ENCODE measurements at regions not wholly inside any gene's neighbourhood (a gene's known extent, or its start where the extent isn't known, plus 50 kb on each side); places are given as distances from the start of the nearest gene placed in this dataset.

DNA sequence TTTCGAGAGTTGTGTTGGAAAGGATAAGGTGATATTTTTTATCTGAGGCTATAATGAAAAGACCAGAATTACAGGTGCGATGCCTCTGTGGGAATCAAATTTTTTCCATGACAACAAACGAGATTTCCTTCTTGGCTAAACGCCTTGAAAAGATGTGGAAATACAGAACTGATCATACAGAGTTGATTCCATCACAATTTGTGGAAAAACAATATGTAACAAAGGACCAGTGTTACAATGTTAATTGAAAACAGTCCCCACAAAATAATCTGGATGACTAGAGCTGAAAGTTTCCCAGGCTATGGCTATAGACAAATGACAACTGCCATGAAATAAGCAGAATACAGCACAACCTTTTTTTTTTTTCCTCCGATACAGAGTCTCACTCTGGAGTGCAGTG lies 628.9 kb downstream of the DIAPH3 start:
- TF ChIP-seq, protein P1, sequence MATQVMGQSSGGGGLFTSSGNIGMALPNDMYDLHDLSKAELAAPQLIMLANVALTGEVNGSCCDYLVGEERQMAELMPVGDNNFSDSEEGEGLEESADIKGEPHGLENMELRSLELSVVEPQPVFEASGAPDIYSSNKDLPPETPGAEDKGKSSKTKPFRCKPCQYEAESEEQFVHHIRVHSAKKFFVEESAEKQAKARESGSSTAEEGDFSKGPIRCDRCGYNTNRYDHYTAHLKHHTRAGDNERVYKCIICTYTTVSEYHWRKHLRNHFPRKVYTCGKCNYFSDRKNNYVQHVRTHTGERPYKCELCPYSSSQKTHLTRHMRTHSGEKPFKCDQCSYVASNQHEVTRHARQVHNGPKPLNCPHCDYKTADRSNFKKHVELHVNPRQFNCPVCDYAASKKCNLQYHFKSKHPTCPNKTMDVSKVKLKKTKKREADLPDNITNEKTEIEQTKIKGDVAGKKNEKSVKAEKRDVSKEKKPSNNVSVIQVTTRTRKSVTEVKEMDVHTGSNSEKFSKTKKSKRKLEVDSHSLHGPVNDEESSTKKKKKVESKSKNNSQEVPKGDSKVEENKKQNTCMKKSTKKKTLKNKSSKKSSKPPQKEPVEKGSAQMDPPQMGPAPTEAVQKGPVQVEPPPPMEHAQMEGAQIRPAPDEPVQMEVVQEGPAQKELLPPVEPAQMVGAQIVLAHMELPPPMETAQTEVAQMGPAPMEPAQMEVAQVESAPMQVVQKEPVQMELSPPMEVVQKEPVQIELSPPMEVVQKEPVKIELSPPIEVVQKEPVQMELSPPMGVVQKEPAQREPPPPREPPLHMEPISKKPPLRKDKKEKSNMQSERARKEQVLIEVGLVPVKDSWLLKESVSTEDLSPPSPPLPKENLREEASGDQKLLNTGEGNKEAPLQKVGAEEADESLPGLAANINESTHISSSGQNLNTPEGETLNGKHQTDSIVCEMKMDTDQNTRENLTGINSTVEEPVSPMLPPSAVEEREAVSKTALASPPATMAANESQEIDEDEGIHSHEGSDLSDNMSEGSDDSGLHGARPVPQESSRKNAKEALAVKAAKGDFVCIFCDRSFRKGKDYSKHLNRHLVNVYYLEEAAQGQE (IDR thresholded peaks at IDR 0.05; ENCODE audit: borderline replicate concordance), result no peak
- TF ChIP-seq EZH2 (IDR thresholded peaks at IDR 0.05; ENCODE audit: borderline replicate concordance, insufficient read depth, low read length, poor library complexity, severe bottlenecking) (no peak), POLR2AphosphoS5 (IDR thresholded peaks at IDR 0.05) (no peak), SMC3 (conservative IDR thresholded peaks at IDR 0.05; ENCODE audit: poor library complexity) (no peak), TAF1 (IDR thresholded peaks at IDR 0.05; ENCODE audit: low read depth) (no peak), EP300 (conservative IDR thresholded peaks at IDR 0.05; ENCODE audit: poor library complexity, severe bottlenecking) (no peak), RAD21 (conservative IDR thresholded peaks at IDR 0.05) (no peak), MXI1 (conservative IDR thresholded peaks at IDR 0.05; ENCODE audit: poor library complexity, severe bottlenecking) (no peak)
- TF ChIP-seq, protein P2, sequence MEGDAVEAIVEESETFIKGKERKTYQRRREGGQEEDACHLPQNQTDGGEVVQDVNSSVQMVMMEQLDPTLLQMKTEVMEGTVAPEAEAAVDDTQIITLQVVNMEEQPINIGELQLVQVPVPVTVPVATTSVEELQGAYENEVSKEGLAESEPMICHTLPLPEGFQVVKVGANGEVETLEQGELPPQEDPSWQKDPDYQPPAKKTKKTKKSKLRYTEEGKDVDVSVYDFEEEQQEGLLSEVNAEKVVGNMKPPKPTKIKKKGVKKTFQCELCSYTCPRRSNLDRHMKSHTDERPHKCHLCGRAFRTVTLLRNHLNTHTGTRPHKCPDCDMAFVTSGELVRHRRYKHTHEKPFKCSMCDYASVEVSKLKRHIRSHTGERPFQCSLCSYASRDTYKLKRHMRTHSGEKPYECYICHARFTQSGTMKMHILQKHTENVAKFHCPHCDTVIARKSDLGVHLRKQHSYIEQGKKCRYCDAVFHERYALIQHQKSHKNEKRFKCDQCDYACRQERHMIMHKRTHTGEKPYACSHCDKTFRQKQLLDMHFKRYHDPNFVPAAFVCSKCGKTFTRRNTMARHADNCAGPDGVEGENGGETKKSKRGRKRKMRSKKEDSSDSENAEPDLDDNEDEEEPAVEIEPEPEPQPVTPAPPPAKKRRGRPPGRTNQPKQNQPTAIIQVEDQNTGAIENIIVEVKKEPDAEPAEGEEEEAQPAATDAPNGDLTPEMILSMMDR (IDR thresholded peaks at IDR 0.05; ENCODE audit: poor library complexity, severe bottlenecking), result no peak
- no peaks in the 10 kb centered on the region for H3K9me2 ChIP-seq (ENCODE audit: insufficient read depth, low read length)

DNA sequence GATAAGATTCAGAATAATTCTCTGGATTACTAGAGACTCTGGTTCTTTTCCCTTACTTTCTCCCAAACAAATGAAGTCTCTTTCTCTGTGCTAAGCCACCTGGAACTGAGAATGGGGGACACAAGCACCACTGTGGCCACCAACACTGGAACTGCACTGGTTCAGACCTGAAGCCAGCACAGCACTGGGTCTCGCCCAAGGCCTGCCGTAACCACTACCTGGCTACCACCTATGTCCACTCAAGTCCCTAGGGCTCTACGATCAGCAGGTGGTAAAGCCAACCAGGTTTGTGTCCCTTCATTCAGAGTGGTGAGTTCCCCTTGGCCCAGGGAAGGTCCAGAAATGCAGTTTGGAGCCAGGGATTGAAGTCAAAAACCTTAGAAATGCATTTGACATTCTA lies 626.2 kb downstream of the DIAPH3 start:
- Histone ChIP-seq H3K27ac (ENCODE audit: low read length) (no peak overlapping the region), H3K36me3 (ENCODE audit: insufficient read depth, low read length) (no peaks in the 10 kb centered on the region), H3K4me2 (ENCODE audit: low read length) (no peak overlapping the region), H3K9me3 (ENCODE audit: low read length) (no peaks in the 10 kb centered on the region), H3K9ac (ENCODE audit: low read length) (no peak overlapping the region), H3K4me3 (ENCODE audit: low read length) (no peak overlapping the region), H4K20me1 (ENCODE audit: insufficient read depth) (no peaks in the 10 kb centered on the region), H3K9me2 (ENCODE audit: insufficient read depth, low read length) (no peaks in the 10 kb centered on the region), H2AFZ (ENCODE audit: low read depth, low read length) (no peak overlapping the region), H3F3A (ENCODE audit: insufficient read depth, low read length, poor library complexity, severe bottlenecking) (no peaks in the 10 kb centered on the region), H3K79me2 (replicated peaks; ENCODE audit: insufficient read depth, low read length) (no peaks in the 10 kb centered on the region), H3K27me3 (ENCODE audit: insufficient read depth, low read depth, low read length) (no peaks in the 10 kb centered on the region)
- TF ChIP-seq SMC3 (conservative IDR thresholded peaks at IDR 0.05; ENCODE audit: poor library complexity), result no peak
- TF ChIP-seq, protein P1 (IDR thresholded peaks at IDR 0.05; ENCODE audit: borderline replicate concordance), result no peak
- no peak for TF ChIP-seq EP300 (conservative IDR thresholded peaks at IDR 0.05; ENCODE audit: poor library complexity, severe bottlenecking)
- TF ChIP-seq MXI1 (conservative IDR thresholded peaks at IDR 0.05; ENCODE audit: poor library complexity, severe bottlenecking), result no peak
- TF ChIP-seq EZH2 (IDR thresholded peaks at IDR 0.05; ENCODE audit: borderline replicate concordance, insufficient read depth, low read length, poor library complexity, severe bottlenecking), result no peak
- no peak for TF ChIP-seq POLR2AphosphoS5 (IDR thresholded peaks at IDR 0.05)
- TF ChIP-seq, protein P2 (IDR thresholded peaks at IDR 0.05; ENCODE audit: poor library complexity, severe bottlenecking), result no peak
- no peak for TF ChIP-seq TAF1 (IDR thresholded peaks at IDR 0.05; ENCODE audit: low read depth)
- TF ChIP-seq RAD21 (conservative IDR thresholded peaks at IDR 0.05), result no peak

More for the DNA sequence above, 628.9 kb downstream of the DIAPH3 start:
- Histone ChIP-seq H3K4me3 (ENCODE audit: low read length) (no peak overlapping the region), H3F3A (ENCODE audit: insufficient read depth, low read length, poor library complexity, severe bottlenecking) (no peaks in the 10 kb centered on the region), H3K27me3 (ENCODE audit: insufficient read depth, low read depth, low read length) (no peaks in the 10 kb centered on the region), H4K20me1 (ENCODE audit: insufficient read depth) (no peaks in the 10 kb centered on the region), H3K79me2 (replicated peaks; ENCODE audit: insufficient read depth, low read length) (no peaks in the 10 kb centered on the region), H3K4me2 (ENCODE audit: low read length) (no peak overlapping the region), H3K36me3 (ENCODE audit: insufficient read depth, low read length) (no peaks in the 10 kb centered on the region), H3K27ac (ENCODE audit: low read length) (no peak overlapping the region), H3K9me3 (ENCODE audit: low read length) (no peaks in the 10 kb centered on the region), H2AFZ (ENCODE audit: low read depth, low read length) (no peak overlapping the region), H3K9ac (ENCODE audit: low read length) (no peak overlapping the region)
